NCI-H2107 treated with DMSO at 0.1 percent for 48 hours (cell line): ENCODE measurements at regions not wholly inside any gene's neighbourhood (a gene's known extent, or its start where the extent isn't known, plus 50 kb on each side); places are given as distances from the start of the nearest gene placed in this dataset.

ENCODE experiments used
- DNase-seq: peaks from one replicate; lab custom pipeline; 2025; ENCODE audit not compliant: unreplicated experiment; lab: John Stamatoyannopoulos, UW

GRCh38 chr5:171625646-171626045, 160.0 kb upstream of the SMIM23 start:
- no peak for DNase-seq

DNA sequence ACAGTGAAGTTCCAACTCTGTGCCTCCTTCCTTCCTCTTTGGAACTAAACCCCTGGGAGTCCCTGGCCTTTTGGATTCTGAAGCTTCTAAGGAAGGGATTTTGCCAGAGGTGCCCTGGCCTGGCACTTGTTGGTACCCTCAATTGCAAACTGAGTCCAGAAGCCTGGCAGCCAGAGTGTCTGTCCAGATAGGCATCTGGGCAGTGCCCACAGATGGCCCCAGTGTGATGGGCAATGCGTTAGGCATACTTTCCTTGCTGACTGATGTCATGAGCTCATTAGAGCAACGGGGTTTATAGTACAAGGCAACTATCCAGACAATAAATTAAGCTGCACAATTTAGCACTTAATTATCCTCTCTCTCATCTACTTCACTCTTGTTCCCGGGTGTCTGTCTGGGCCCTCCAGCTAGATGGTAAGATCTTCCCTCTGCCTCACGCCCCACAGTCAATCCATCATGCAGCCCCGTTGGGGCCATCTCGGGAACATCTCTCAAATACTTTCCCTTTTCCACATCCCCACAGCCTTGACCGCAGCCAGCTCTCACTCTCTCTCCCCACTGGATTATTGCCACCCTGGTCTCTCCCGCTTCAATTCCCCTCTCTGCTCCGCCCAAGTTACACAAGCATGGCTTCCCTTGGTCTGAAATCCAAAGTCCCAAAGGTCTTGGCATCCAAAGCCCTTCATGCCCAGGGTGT, 157.5 kb upstream of the SMIM23 start:
- no peak for DNase-seq

GRCh38 chr5:171628633-171628974, 157.0 kb upstream of the SMIM23 start:
- no peak for DNase-seq

DNA sequence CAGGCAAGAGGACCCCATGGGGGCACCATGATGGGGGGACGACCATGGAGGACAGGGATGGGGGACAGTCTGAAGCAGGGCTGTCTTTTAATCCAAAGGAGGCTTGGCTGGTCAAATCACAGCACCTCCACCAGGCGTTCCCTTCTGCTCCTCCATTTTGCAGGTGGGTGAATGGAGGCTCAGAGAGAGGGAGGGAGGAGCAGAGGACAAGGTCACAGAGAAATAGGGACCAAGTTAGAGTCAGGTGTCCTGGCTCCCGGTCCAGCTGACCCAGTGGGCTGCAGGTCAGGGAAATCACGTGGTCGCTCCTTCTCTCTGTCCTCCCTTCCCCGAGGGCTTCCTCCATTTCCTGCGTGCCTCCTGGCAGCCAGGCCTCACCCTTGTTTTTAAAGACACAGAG, 156.4 kb upstream of the SMIM23 start:
- DNase-seq = no peak

- no peak for DNase-seq
These were observed 155.8 kb upstream of the SMIM23 start for GRCh38 chr5:171629628-171630349.

DNA sequence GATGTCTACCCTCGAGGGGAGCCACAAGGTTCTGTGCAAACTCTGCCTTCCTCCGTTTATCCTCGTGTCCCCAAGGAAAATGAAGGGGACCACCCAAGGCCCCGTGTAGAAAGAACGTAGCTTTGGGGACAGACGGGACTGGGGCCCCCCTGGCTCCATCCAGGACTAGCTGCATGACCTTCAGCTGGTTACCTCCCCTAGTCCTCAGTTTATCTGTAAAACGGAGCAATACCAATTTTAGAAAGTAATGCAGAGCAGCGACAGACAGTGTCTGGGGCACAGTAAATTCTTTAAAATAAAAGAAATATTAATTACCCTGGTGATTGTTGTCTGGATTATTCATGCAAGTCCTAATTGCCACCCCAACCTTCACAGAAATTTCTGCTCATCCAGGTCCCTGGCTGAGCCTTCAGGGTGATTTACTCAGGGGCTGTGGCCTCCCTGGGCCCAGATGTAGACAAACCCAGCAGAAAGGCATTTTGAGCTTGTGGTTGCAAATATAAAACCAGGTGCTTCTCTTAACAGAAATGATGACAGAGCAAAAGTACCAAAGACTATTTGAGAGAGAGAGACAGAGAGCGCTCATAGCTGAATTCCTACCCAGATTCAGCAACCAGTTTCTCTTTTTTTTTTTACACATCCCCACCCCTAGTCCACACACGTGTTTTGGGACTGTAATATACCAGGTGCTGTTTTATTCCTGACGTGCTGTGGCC, 155.1 kb upstream of the SMIM23 start:
- DNase-seq = no peak

DNA sequence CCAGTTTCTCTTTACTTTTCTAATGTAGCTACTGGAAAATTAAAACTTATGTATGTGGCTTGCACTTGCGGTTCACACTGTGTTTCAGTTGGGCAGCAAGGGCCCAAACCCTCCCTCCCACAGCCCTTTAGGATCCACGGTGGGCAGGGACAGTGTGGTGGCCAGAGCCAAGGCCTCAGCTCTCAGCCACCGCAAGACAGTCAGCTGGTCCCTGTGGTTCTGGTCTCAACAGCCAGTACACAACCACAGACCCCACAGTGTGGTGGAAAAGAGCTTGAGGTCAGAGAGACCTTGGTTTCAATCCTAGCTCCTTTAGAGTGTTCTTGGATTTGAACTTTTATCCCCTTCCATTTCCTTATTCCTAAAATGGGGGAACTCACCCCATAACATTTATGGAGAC, 153.0 kb upstream of the SMIM23 start:
- DNase-seq = no peak

- no peak for DNase-seq
These were observed 151.7 kb upstream of the SMIM23 start for GRCh38 chr5:171633776-171634470.

DNA sequence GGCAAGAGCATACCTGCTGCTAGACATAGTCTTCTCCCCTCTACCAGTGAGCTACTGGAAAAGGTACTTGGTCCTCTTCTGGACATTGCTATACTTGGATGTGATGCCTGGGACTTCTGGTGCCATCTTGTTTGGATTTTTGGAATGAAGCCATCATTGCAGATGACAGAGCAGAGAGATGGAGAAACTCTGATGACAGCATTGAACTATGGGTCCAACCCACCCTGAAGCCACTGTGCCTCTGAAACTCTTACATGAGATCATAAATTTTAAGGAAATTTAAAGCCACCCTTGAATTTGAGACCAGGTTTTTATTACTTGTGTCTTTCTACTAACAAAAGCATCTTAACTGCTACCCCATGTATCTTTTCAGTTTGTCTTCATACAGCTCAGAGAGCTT, 151.1 kb upstream of the SMIM23 start:
- no peak for DNase-seq

DNA sequence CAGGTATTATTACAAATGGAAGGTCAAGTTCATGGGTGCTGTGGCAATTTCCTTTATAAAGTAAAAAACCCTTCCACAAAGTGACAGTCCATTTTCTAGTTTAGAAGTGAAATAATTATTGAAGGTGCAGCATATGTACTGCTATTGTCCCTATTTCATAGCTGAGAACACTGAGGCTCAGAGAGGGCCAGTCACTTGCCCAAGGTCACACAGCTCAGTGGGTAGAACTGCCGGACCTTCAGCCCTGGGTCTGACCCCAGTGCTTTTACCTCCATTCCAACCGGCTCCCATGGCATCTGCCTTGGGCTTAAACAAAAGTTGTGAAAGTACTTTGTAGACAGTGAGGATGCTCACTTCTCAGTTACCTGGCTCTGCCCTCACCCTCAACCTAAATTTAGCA, 150.6 kb upstream of the SMIM23 start:
- DNase-seq = no peak

GRCh38 chr5:171635561-171636245, 149.9 kb upstream of the SMIM23 start:
- no peak for DNase-seq

DNA sequence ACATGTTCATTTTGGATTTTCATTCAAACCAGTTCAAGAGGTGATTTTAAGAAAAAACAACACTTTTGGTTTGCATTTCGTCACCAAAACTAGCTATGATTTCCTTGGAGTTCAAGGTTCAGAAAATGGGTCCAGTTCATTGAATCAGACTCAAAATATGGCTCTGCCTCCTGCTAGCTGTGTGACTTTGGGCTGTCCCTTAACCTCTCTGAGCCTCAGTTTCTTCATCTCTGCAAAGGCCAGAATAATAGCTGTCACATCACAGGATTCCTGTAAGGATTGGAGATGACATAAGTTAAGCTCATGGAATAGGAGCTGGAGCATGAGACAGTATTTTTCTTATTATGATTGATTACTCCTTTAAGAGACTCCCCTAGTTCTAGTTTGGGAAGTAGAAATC, 147.8 kb upstream of the SMIM23 start:
- DNase-seq = no peak

DNA sequence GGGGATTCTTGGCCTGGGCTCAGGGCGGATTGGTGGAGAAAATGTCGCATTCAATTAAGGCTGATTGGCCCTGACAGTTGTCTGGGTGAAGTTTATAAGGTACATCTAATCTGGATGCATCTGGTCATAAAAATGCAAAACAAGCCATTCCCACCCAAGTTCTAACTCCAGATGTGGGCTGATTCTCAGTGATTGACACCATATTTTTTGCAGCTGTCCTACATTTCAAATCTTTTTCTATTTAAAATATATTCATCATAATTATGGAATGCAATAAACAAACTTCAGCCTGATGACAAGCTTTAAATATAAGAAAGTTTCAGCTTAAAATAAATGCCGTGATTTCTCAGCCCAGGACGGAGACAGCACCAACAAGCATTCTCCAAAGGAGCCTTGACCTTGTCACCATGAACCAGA, 146.4 kb upstream of the SMIM23 start:
- no peak for DNase-seq

GRCh38 chr5:171639966-171640365, 145.7 kb upstream of the SMIM23 start:
- DNase-seq = no peak

- no peak for DNase-seq
These were observed 145.1 kb upstream of the SMIM23 start for GRCh38 chr5:171640480-171640879.

GRCh38 chr5:171641891-171642290, 143.7 kb upstream of the SMIM23 start:
- DNase-seq = no peak

- DNase-seq = no peak
These were observed 142.7 kb upstream of the SMIM23 start for GRCh38 chr5:171642894-171643293.

DNA sequence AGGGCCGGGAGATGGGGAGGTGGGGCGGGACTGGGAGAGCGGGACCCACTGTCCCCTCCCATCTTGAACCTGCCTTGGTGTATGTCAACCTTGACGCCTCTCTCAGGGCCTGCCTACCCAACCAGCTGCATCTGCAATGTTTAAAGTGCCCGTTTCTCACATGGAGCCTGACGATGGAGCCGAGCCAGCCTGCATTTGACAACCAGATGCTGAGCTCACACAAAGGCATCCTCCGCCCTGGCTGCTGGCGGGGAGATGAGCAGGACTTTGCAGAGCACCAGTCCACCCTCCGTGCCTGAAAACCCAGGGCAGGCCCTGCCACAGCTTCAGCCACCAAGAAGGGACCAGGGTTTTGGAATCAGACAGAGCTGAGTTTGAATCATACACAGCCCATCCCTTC, 141.1 kb upstream of the SMIM23 start:
- DNase-seq = no peak

- no peak for DNase-seq
These were observed 139.2 kb upstream of the SMIM23 start for GRCh38 chr5:171646102-171647042.
